ENCODE measurements at regions not wholly inside any gene's neighbourhood (a gene's known extent, or its start where the extent isn't known, plus 50 kb on each side); places are given as distances from the start of the nearest gene placed in this dataset.

- no peak overlapping the region for H3K4me3 ChIP-seq
- no peak overlapping the region for H3K27ac ChIP-seq (replicated peaks)
- H3K27me3 ChIP-seq (ENCODE audit: low read depth) = no peaks in the 10 kb centered on the region
- H3K4me1 ChIP-seq = no peaks in the 10 kb centered on the region
- no peak for TF ChIP-seq CTCF (IDR thresholded peaks at IDR 0.05; ENCODE audit: borderline replicate concordance)
- H3K9me3 ChIP-seq (replicated peaks) = peaks cover 28% of the 10 kb centered on the region
- intact Hi-C loops (cut with micrococcal nuclease) = no loop called here
- no peak for DNase-seq
- no peaks in the 10 kb centered on the region for H3K36me3 ChIP-seq
Measured at GRCh38 chr5:173507171-173507570, 109.3 kb downstream of the BOD1 start.

- H3K9me3 ChIP-seq (replicated peaks) = peaks cover 28% of the 10 kb centered on the region
- TF ChIP-seq CTCF (IDR thresholded peaks at IDR 0.05; ENCODE audit: borderline replicate concordance) = no peak
- intact Hi-C loops (cut with micrococcal nuclease) = no loop called here
- H3K4me3 ChIP-seq = no peak overlapping the region
- H3K4me1 ChIP-seq = no peaks in the 10 kb centered on the region
- H3K27ac ChIP-seq (replicated peaks) = no peak overlapping the region
- H3K36me3 ChIP-seq = no peaks in the 10 kb centered on the region
- no peak for DNase-seq
- no peaks in the 10 kb centered on the region for H3K27me3 ChIP-seq (ENCODE audit: low read depth)
Measured at GRCh38 chr5:173505634-173506033, 110.8 kb downstream of the BOD1 start.

- no peak for DNase-seq
Measured at GRCh38 chr5:173501922-173502321, 114.5 kb downstream of the BOD1 start.

GRCh38 chr5:173501271-173501670 is 115.2 kb downstream of the BOD1 start:
- Histone ChIP-seq H3K36me3 (no peaks in the 10 kb centered on the region), H3K4me1 (peaks cover 32% of the 10 kb centered on the region), H3K27me3 (ENCODE audit: low read depth) (no peaks in the 10 kb centered on the region), H3K4me3 (no peak overlapping the region), H3K27ac (replicated peaks) (no peak overlapping the region), H3K9me3 (replicated peaks) (peaks cover 18% of the 10 kb centered on the region)
- intact Hi-C loops (cut with micrococcal nuclease) = no loop called here
- no peak for TF ChIP-seq CTCF (IDR thresholded peaks at IDR 0.05; ENCODE audit: borderline replicate concordance)
- no peak for DNase-seq

More at GRCh38 chr5:173501922-173502321, 114.5 kb downstream of the BOD1 start:
- H3K36me3 ChIP-seq = no peaks in the 10 kb centered on the region
- peaks cover 26% of the 10 kb centered on the region for H3K4me1 ChIP-seq
- no peak for TF ChIP-seq CTCF (IDR thresholded peaks at IDR 0.05; ENCODE audit: borderline replicate concordance)
- no peak overlapping the region for H3K27ac ChIP-seq (replicated peaks)
- no peak overlapping the region for H3K4me3 ChIP-seq
- intact Hi-C loops (cut with micrococcal nuclease) = no loop called here
- peaks cover 22% of the 10 kb centered on the region for H3K9me3 ChIP-seq (replicated peaks)
- no peaks in the 10 kb centered on the region for H3K27me3 ChIP-seq (ENCODE audit: low read depth)

GRCh38 chr5:173500213-173500560 is 116.3 kb downstream of the BOD1 start:
- DNase-seq = no peak
- intact Hi-C loops (cut with micrococcal nuclease) = no loop called here
- H3K4me1 ChIP-seq = peaks cover 43% of the 10 kb centered on the region
- peak overlapping the region; percentile 89 for H3K27ac ChIP-seq (replicated peaks)
- H3K27me3 ChIP-seq (ENCODE audit: low read depth) = no peaks in the 10 kb centered on the region
- H3K4me3 ChIP-seq = no peak overlapping the region
- no peaks in the 10 kb centered on the region for H3K36me3 ChIP-seq
- no peak for TF ChIP-seq CTCF (IDR thresholded peaks at IDR 0.05; ENCODE audit: borderline replicate concordance)
- H3K9me3 ChIP-seq (replicated peaks) = peaks cover 7% of the 10 kb centered on the region
